H9 (cell line): ENCODE measurements at regions not wholly inside any gene's neighbourhood (a gene's known extent, or its start where the extent isn't known, plus 50 kb on each side); places are given as distances from the start of the nearest gene placed in this dataset.

Experiments
- DNase-seq: peaks from one replicate; pipeline ENCODE4 v3.0.0-alpha.2; 2017
- H2AFZ ChIP-seq: one replicate; pipeline ENCODE4 v1.6.1; 2013; ENCODE audit warnings: mild to moderate bottlenecking, low read length, control low read depth, moderate library complexity
- H2AK5ac ChIP-seq: 2 replicates; pipeline ENCODE4 v1.6.1; 2013; ENCODE audit warnings: low read length, control low read depth, mixed read lengths; ENCODE audit not compliant: insufficient read length
- H2BK120ac ChIP-seq: one replicate; pipeline ENCODE4 v1.6.1; 2013; ENCODE audit warnings: low read depth, mild to moderate bottlenecking, low read length, control low read depth, inconsistent platforms; ENCODE audit not compliant: poor library complexity, severe bottlenecking
- H2BK12ac ChIP-seq: 2 replicates; pipeline ENCODE4 v1.6.1; 2013; ENCODE audit warnings: low read length, control low read depth, mixed read lengths, low read depth; ENCODE audit not compliant: insufficient read length
- H2BK15ac ChIP-seq: 2 replicates; pipeline ENCODE4 v1.6.1; 2013; ENCODE audit warnings: low read depth, low read length, control low read depth
- H2BK20ac ChIP-seq: one replicate; pipeline ENCODE4 v1.6.1; 2013; ENCODE audit warnings: low read depth, mild to moderate bottlenecking, low read length, control low read depth, inconsistent platforms; ENCODE audit not compliant: poor library complexity, severe bottlenecking
- H2BK5ac ChIP-seq: 2 replicates; pipeline ENCODE4 v1.6.1; 2013; ENCODE audit warnings: low read length, control low read depth, mixed read lengths; ENCODE audit not compliant: insufficient read length
- H3K14ac ChIP-seq: 2 replicates; pipeline ENCODE4 v1.6.1; 2013; ENCODE audit warnings: low read length, control low read depth; ENCODE audit not compliant: insufficient read depth
- H3K18ac ChIP-seq: 2 replicates; pipeline ENCODE4 v1.6.1; 2013; ENCODE audit warnings: low read depth, mild to moderate bottlenecking, mixed read lengths, low read length, control low read depth; ENCODE audit not compliant: insufficient read length
- H3K23ac ChIP-seq: 2 replicates; pipeline ENCODE4 v1.6.1; 2013; ENCODE audit warnings: low read length, control low read depth, mixed read lengths, low read depth; ENCODE audit not compliant: insufficient read length
- H3K23me2 ChIP-seq: 2 replicates; pipeline ENCODE4 v1.6.1; 2013; ENCODE audit warnings: low read depth, mild to moderate bottlenecking, mixed read lengths, low read length, control low read depth; ENCODE audit not compliant: insufficient read length, poor library complexity, severe bottlenecking
- H3K27ac ChIP-seq: 2 replicates; pipeline ENCODE4 v1.5.1; 2013; ENCODE audit warnings: low read length, control low read depth, mixed read lengths, low read depth; ENCODE audit not compliant: insufficient read length
- H3K27me3 ChIP-seq: 2 replicates; pipeline ENCODE4 v1.6.1; 2013; ENCODE audit warnings: low read length, control low read depth, inconsistent platforms; ENCODE audit not compliant: insufficient read depth
- H3K4ac ChIP-seq: 2 replicates; pipeline ENCODE4 v1.6.1; 2013; ENCODE audit warnings: low read depth, mild to moderate bottlenecking, control low read depth, inconsistent platforms, low read length, moderate library complexity
- H3K4me1 ChIP-seq: 2 replicates; pipeline ENCODE4 v1.6.1; 2013; ENCODE audit warnings: low read length, control low read depth, inconsistent platforms; ENCODE audit not compliant: insufficient read depth
- H3K4me2 ChIP-seq: 2 replicates; pipeline ENCODE4 v1.6.1; 2013; ENCODE audit warnings: low read length, control low read depth, mixed read lengths; ENCODE audit not compliant: insufficient read length, insufficient read depth
- H3K56ac ChIP-seq: 2 replicates; pipeline ENCODE4 v1.6.1; 2013; ENCODE audit warnings: low read depth, mild to moderate bottlenecking, mixed read lengths, low read length, control low read depth; ENCODE audit not compliant: insufficient read length
- H3K79me1 ChIP-seq: 2 replicates; pipeline ENCODE4 v1.6.1; 2013; ENCODE audit warnings: low read depth, mild to moderate bottlenecking, moderate library complexity, low read length, control low read depth, inconsistent platforms; ENCODE audit not compliant: insufficient read depth, poor library complexity, severe bottlenecking
- H3K79me2 ChIP-seq: 2 replicates; pipeline ENCODE4 v1.6.1; 2013; ENCODE audit warnings: low read length, control low read depth, inconsistent platforms; ENCODE audit not compliant: insufficient read depth
- H3K9ac ChIP-seq: 2 replicates; pipeline ENCODE4 v1.6.1; 2013; ENCODE audit warnings: low read length, control low read depth, mixed read lengths; ENCODE audit not compliant: insufficient read length; ENCODE audit errors: extremely low read depth
- H3K9me3 ChIP-seq: one replicate; pipeline ENCODE4 v1.6.1; 2013; ENCODE audit warnings: low read depth, low read length, inconsistent platforms; ENCODE audit not compliant: control insufficient read depth
- H3T11ph ChIP-seq: one replicate; pipeline ENCODE4 v1.6.1; 2013; ENCODE audit warnings: mild to moderate bottlenecking, low read length, control low read depth, inconsistent platforms
- H4K20me1 ChIP-seq: one replicate; pipeline ENCODE4 v1.6.1; 2013; ENCODE audit not compliant: control insufficient read depth, insufficient read length, insufficient read depth
- H4K5ac ChIP-seq: 2 replicates; pipeline ENCODE4 v1.6.1; 2013; ENCODE audit warnings: low read depth, mild to moderate bottlenecking, mixed read lengths, low read length, control low read depth; ENCODE audit not compliant: insufficient read length
- H4K8ac ChIP-seq: replicated peaks from 2 replicates; pipeline ENCODE4 v1.6.1; 2013; ENCODE audit warnings: low read length, control low read depth, mixed read lengths, low read depth; ENCODE audit not compliant: insufficient read length
- H4K91ac ChIP-seq: 2 replicates; pipeline ENCODE4 v1.6.1; 2013; ENCODE audit warnings: low read depth, mild to moderate bottlenecking, moderate library complexity, mixed read lengths, low read length, control low read depth; ENCODE audit not compliant: insufficient read length
- H3K27ac Mint-ChIP-seq, 3 experiments: 2 replicates in 2 of 3; 3 replicates in 1 of 3; pipeline ENCODE4 v1.8.0; 2020 to 2021; ENCODE audit warnings: mixed read lengths in 3 of 3, mild to moderate bottlenecking in 1 of 3, moderate library complexity in 1 of 3
- H3K27me3 Mint-ChIP-seq: 2 replicates; pipeline ENCODE4 v1.8.0; 2021; ENCODE audit warnings: low read depth, mild to moderate bottlenecking, moderate library complexity, mixed read lengths
- H3K36me3 Mint-ChIP-seq, 3 experiments: 2 replicates in 2 of 3; 3 replicates in 1 of 3; pipeline ENCODE4 v1.8.0; 2020 to 2021; ENCODE audit warnings: low read depth in 3 of 3, mixed read lengths in 3 of 3; ENCODE audit not compliant: insufficient read depth in 1 of 3
- H3K4me1 Mint-ChIP-seq, 2 experiments: 2 replicates each; pipeline ENCODE4 v1.8.0; 2020; ENCODE audit warnings: mixed read lengths in 2 of 2
- H3K4me3 Mint-ChIP-seq, 2 experiments: 2 replicates in 1 of 2; 3 replicates in 1 of 2; pipeline ENCODE4 v1.8.0; 2020 to 2021; ENCODE audit warnings: mild to moderate bottlenecking in 2 of 2, mixed read lengths in 2 of 2, moderate library complexity in 1 of 2
- H3K9me3 Mint-ChIP-seq, 2 experiments: 2 replicates in 1 of 2; 3 replicates in 1 of 2; pipeline ENCODE4 v1.8.0; 2020; ENCODE audit warnings: mild to moderate bottlenecking in 2 of 2, mixed read lengths in 2 of 2, moderate library complexity in 1 of 2
- WGBS: extraction: QIAGEN DNeasy Blood & Tissue Kit; methylation state at CpG from one replicate; pipeline ENCODE4 v1.1.7; 2013; ENCODE audit warnings: missing lambda C conversion rate, low lambda C conversion rate, mixed read lengths; ENCODE audit not compliant: insufficient read length; ENCODE audit errors: extremely low coverage; 5-methylcytosine and 5-hydroxymethylcytosine counted together
- TF ChIP-seq, protein P1 (sequence below): fragments of 200-600 bp; sonication (generic); conservative IDR thresholded peaks from 3 replicates; pipeline ENCODE4 v1.8.0; 2021; ENCODE audit warnings: antibody characterized with exemption, mild to moderate bottlenecking

DNA sequence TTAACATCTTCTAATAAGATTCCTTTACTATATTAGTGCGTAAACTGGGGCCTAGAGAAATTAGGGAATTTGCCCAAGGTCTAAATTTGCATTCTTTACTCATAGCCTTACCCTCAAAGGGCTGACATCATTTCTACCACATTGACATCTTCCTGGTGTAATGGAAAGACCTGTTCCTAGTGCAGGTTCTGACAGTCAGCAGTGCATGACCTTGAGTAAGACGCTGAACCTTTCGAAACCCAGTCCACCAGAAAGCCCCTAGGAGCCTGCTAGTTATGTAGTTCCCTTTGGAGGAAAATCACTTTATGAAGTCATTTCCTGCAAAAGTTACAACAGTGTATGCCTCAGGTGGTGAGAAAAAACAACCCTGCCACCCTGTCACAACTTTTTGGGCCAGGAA, 388.3 kb downstream of the TNS1 start:
- Histone ChIP-seq H3K4me1 (no peaks in the 10 kb centered on the region), H4K5ac (no peak overlapping the region), H3K27ac (no peak overlapping the region), H3K79me1 (no peaks in the 10 kb centered on the region), H3K4me2 (no peak overlapping the region), H3K9ac (no peak overlapping the region), H3K79me2 (no peaks in the 10 kb centered on the region), H2BK12ac (no peak overlapping the region), H3K56ac (no peak overlapping the region), H2AFZ (no peak overlapping the region), H2AK5ac (no peak overlapping the region), H3K9me3 (no peaks in the 10 kb centered on the region), H3K27me3 (no peaks in the 10 kb centered on the region), H3K23ac (no peak overlapping the region), H4K91ac (no peak overlapping the region), H3K4ac (no peak overlapping the region), H2BK120ac (no peak overlapping the region), H3K23me2 (no peaks in the 10 kb centered on the region), H2BK15ac (no peak overlapping the region), H2BK20ac (no peak overlapping the region), H4K20me1 (no peaks in the 10 kb centered on the region), H3K14ac (no peak overlapping the region), H2BK5ac (no peak overlapping the region), H3T11ph (no peak overlapping the region), H4K8ac (no peak overlapping the region), H3K18ac (no peak overlapping the region)
- Mint-ChIP-seq H3K4me3 (no peak overlapping the region), H3K27ac (no peak overlapping the region), H3K36me3 (no peaks in the 10 kb centered on the region; a peak in 1 of 7 replicates), H3K4me1 (peaks cover 14 to 25% of the 10 kb centered on the region in 2 experiments), H3K27me3 (peaks cover 3% of the 10 kb centered on the region; the same call in 1 of the 2 replicates), H3K9me3 (no peaks in the 10 kb centered on the region)
- no peak for DNase-seq
- TF ChIP-seq, protein P1, sequence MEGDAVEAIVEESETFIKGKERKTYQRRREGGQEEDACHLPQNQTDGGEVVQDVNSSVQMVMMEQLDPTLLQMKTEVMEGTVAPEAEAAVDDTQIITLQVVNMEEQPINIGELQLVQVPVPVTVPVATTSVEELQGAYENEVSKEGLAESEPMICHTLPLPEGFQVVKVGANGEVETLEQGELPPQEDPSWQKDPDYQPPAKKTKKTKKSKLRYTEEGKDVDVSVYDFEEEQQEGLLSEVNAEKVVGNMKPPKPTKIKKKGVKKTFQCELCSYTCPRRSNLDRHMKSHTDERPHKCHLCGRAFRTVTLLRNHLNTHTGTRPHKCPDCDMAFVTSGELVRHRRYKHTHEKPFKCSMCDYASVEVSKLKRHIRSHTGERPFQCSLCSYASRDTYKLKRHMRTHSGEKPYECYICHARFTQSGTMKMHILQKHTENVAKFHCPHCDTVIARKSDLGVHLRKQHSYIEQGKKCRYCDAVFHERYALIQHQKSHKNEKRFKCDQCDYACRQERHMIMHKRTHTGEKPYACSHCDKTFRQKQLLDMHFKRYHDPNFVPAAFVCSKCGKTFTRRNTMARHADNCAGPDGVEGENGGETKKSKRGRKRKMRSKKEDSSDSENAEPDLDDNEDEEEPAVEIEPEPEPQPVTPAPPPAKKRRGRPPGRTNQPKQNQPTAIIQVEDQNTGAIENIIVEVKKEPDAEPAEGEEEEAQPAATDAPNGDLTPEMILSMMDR, result no peak
- WGBS, result no CpG with 5 or more reads among the region's 3 CpGs
